ENCODE measurements at regions not wholly inside any gene's neighbourhood (a gene's known extent, or its start where the extent isn't known, plus 50 kb on each side); places are given as distances from the start of the nearest gene placed in this dataset.

DNA sequence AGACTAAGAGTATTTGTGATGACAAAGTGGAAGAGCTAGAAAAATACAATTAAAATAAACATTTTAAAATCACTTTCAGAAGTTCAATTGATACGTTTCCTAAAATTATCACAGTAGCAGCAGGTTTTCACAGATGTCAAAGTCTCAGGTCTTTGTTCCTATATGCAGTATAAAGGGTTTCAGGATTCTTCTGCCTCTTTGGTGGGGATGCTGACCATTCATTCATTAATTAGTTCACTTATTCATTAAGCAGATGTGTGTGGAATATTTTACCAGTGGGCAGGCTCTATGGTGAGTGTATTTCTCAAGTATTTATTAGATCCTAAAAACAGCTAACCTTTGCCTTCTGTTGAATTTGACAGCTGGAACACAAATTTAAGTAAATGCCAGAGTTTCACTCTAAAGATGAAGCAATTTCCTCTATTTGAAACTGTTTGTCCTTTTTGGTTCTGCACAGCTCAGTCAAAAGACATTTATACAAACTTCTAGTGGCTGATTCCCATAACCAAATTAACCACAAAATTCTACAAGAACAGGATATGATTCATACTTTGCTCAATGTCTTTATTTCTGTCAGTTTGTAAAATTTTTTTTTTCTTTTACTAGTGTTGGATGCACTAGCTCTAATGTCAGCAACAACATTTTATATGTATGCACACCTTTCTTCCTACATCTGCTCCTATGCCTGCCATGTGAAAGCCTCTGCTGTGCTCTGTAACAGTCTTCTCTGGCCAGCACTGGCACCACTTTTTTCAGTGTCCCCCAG lies 75.9 kb upstream of the PRR16 start:
- TF ChIP-seq, protein P1, sequence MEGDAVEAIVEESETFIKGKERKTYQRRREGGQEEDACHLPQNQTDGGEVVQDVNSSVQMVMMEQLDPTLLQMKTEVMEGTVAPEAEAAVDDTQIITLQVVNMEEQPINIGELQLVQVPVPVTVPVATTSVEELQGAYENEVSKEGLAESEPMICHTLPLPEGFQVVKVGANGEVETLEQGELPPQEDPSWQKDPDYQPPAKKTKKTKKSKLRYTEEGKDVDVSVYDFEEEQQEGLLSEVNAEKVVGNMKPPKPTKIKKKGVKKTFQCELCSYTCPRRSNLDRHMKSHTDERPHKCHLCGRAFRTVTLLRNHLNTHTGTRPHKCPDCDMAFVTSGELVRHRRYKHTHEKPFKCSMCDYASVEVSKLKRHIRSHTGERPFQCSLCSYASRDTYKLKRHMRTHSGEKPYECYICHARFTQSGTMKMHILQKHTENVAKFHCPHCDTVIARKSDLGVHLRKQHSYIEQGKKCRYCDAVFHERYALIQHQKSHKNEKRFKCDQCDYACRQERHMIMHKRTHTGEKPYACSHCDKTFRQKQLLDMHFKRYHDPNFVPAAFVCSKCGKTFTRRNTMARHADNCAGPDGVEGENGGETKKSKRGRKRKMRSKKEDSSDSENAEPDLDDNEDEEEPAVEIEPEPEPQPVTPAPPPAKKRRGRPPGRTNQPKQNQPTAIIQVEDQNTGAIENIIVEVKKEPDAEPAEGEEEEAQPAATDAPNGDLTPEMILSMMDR (IDR thresholded peaks at IDR 0.05; ENCODE audit: extremely low read depth, missing control alignments) = no peak
- DNase-seq (ENCODE audit: low spot score) = no peak

DNA sequence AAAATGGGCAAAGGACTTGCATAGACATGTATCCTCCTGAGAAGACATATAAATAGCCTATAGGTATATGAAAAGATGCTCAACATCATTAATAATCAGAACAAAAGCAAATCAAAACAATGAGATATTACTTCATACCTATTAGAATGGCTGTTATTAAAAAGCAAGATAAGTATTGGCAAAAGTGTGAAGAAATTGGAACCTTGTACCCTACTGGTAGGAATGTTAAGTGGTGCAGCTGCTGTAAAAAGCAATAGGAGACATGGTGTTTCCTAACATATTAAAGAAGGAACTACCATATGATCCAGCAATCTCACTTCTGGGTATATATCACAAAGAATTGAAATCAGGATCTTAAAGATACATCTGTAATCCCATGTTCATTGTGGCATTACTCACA lies 69.8 kb upstream of the PRR16 start:
- no peak for DNase-seq (ENCODE audit: low spot score)
- TF ChIP-seq, protein P1 (IDR thresholded peaks at IDR 0.05; ENCODE audit: extremely low read depth, missing control alignments) = no peak

DNA sequence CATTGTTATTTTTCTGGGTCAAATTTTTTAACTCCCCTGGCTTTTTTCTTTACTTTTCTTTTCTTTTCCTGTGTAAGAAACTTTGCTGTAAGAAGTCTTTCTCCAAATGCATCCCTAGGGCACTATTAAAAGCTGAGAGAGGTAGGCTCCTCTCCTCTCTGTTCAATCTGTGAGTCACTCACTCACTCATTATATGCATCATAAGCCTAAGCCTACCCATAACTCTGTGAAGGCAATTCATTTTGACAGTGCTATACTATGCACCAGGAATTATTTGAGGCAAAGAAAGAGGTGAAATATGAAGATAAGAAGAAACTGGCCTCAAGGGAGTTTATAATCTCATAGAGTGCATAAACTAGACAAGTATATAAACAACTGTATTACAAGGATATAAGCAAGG lies 67.9 kb upstream of the PRR16 start:
- TF ChIP-seq, protein P1 (IDR thresholded peaks at IDR 0.05; ENCODE audit: extremely low read depth, missing control alignments) = no peak
- no peak for DNase-seq (ENCODE audit: low spot score)

DNA sequence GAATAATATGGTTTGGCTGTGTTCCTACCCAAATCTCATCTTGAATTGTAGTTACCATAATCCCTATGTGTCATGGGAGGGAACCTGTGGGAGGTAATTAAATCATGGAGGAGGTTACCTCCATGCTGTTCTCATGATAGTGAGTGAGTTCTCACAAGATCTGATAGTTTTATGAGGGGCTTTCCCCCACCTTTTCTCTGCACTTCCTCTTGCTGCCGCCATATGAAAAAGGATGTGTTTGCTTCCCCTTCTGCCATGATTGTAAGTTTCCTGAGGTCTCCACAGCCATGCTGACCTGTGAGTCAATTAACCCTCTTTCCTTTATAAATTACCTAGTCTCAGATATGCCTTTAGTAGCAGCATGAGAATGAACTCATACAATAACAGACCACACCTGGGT lies 63.7 kb upstream of the PRR16 start:
- TF ChIP-seq, protein P1 (IDR thresholded peaks at IDR 0.05; ENCODE audit: extremely low read depth, missing control alignments) = no peak
- no peak for DNase-seq (ENCODE audit: low spot score)

DNA sequence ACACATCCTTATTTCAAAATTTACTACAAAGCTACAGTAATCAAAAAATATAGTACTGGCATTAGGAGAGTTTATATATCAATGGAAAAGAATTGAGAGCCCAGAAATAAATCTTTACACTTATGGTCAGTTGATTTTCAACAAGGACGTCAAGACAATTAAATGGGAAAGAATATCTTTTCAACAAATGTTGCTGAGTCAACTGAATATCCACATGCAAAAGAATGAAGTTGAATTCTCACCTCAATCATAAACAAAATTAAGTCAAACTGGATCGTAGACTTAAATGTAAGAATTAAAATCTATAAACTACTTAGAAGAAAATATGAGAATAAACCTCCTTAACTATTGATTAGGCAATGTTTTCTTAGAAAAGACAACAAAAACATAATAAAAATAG lies 61.5 kb upstream of the PRR16 start:
- TF ChIP-seq, protein P1 (IDR thresholded peaks at IDR 0.05; ENCODE audit: extremely low read depth, missing control alignments) = no peak
- DNase-seq (ENCODE audit: low spot score) = no peak

DNA sequence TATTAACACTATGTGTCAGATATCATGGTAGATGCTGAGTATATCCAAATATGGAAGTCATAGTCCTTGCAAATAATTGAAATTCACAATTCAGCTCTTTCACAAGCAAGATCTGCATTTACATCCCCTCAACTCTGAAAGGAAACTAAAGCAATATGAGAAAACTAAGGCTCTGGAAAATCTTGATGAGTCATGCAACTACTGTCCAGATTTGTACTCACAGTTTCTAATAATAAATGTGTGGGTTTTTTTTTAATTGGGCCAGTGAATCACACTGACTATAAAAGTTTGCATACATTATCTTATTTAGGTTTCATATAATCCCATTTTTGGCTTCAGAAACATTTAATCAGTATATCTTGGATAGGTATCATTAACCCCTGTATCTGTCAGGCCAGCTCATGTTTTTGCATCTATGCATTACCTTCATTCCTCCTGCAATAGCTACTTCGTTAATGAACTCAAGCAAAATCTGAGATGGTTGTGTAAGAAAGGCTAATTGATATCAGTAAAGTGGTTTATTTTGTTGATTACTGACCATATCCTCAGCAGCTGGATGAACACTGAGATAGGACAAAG lies 58.7 kb upstream of the PRR16 start:
- DNase-seq (ENCODE audit: low spot score) = no peak
- TF ChIP-seq, protein P1 (IDR thresholded peaks at IDR 0.05; ENCODE audit: extremely low read depth, missing control alignments) = no peak

DNA sequence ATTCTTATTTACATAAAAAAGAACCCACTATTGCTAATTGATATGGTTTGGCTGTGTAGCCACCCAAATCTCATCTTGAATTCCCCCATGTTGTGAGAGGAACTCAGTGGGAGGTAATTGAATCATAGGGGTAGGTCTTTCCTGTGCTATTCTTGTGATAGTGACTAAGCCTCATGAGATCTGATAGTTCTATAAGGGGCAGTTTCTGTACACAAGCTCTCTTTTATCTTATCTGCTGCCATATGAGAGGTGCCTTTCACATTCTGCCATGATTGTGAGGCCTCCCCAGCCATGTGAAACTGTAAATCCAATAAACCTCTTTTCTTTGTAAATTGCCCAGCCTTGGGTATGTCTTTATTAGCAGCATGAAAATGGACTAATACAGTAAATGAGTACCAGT lies 58.2 kb upstream of the PRR16 start:
- no peak for DNase-seq (ENCODE audit: low spot score)
- TF ChIP-seq, protein P1 (IDR thresholded peaks at IDR 0.05; ENCODE audit: extremely low read depth, missing control alignments) = no peak

All from GM20000 (cell line).